Hepatocyte (in vitro differentiated cells): ENCODE measurements at regions not wholly inside any gene's neighbourhood (a gene's known extent, or its start where the extent isn't known, plus 50 kb on each side); places are given as distances from the start of the nearest gene placed in this dataset.

Source experiments
- DNase-seq: peaks from one replicate; pipeline ENCODE4 v3.0.0-alpha.2; 2016; ENCODE audit warnings: low spot score
- H2AFZ ChIP-seq: fragments of 200-600 bp; sonication (generic); 2 replicates; pipeline ENCODE4 v1.6.0; 2016; ENCODE audit warnings: antibody characterized with exemption, mild to moderate bottlenecking
- H3K27ac ChIP-seq: fragments of 200-600 bp; sonication (generic); 2 replicates; pipeline ENCODE4 v1.5.1; 2016; ENCODE audit warnings: mild to moderate bottlenecking
- H3K27me3 ChIP-seq: fragments of 200-600 bp; sonication (generic); 2 replicates; pipeline ENCODE4 v1.6.1; 2016
- H3K36me3 ChIP-seq: fragments of 200-600 bp; sonication (generic); replicated peaks from 2 replicates; pipeline ENCODE4 v1.5.1; 2016; ENCODE audit warnings: low read depth; ENCODE audit not compliant: insufficient read depth
- H3K4me1 ChIP-seq: fragments of 200-600 bp; sonication (generic); 2 replicates; pipeline ENCODE4 v1.5.1; 2016; ENCODE audit warnings: mild to moderate bottlenecking, moderate library complexity; ENCODE audit not compliant: insufficient read depth
- H3K4me2 ChIP-seq: fragments of 200-600 bp; sonication (generic); 2 replicates; pipeline ENCODE4 v1.6.0; 2016
- H3K4me3 ChIP-seq: fragments of 200-600 bp; sonication (generic); 2 replicates; pipeline ENCODE4 v1.5.1; 2016; ENCODE audit warnings: mild to moderate bottlenecking
- H3K79me2 ChIP-seq: fragments of 200-600 bp; sonication (generic); 2 replicates; pipeline ENCODE4 v1.6.0; 2017; ENCODE audit warnings: mild to moderate bottlenecking
- H3K9me2 ChIP-seq: fragments of 200-600 bp; sonication (generic); replicated peaks from 2 replicates; pipeline ENCODE4 v1.6.0; 2017; ENCODE audit warnings: mild to moderate bottlenecking; ENCODE audit not compliant: insufficient read depth
- H3K9me3 ChIP-seq: fragments of 200-600 bp; sonication (generic); 2 replicates; pipeline ENCODE4 v1.5.1; 2016; ENCODE audit warnings: low read depth, mild to moderate bottlenecking
- H4K20me1 ChIP-seq: fragments of 200-600 bp; sonication (generic); 2 replicates; pipeline ENCODE4 v1.6.0; 2016; ENCODE audit warnings: mild to moderate bottlenecking; ENCODE audit not compliant: insufficient read depth, poor library complexity, severe bottlenecking
- CTCF ChIP-seq: fragments of 200-600 bp; sonication (generic); IDR thresholded peaks from 2 replicates; pipeline ENCODE4 v1.5.1; 2016; ENCODE audit warnings: antibody characterized with exemption, mild to moderate bottlenecking; ENCODE audit not compliant: poor library complexity
- EZH2 ChIP-seq: fragments of 200-600 bp; sonication (generic); IDR thresholded peaks from 2 replicates; pipeline ENCODE4 v1.6.1; 2016; ENCODE audit warnings: antibody characterized with exemption, mild to moderate bottlenecking, borderline replicate concordance
- EZH2phosphoT487 ChIP-seq: fragments of 200-600 bp; sonication (generic); IDR thresholded peaks from one replicate; pipeline ENCODE4 v1.6.1; 2018; ENCODE audit warnings: antibody characterized with exemption, mild to moderate bottlenecking, low read depth, moderate library complexity; ENCODE audit not compliant: unreplicated experiment, severe bottlenecking
- WGBS: methylation state at CpG from one replicate; pipeline ENCODE4 v1.1.6; 2016; ENCODE audit warnings: low lambda C conversion rate; ENCODE audit errors: missing lambda C conversion rate; 5-methylcytosine and 5-hydroxymethylcytosine counted together

GRCh38 chr19:29372091-29372415 lies 153.7 kb upstream of the VSTM2B start:
- Histone ChIP-seq H2AFZ (no peak overlapping the region), H3K27me3 (peaks cover under 1% of the 10 kb centered on the region), H3K36me3 (no peaks in the 10 kb centered on the region), H3K4me2 (no peak overlapping the region), H3K4me3 (no peak overlapping the region), H3K9me3 (no peaks in the 10 kb centered on the region), H3K9me2 (no peaks in the 10 kb centered on the region), H3K79me2 (no peaks in the 10 kb centered on the region), H3K27ac (no peak overlapping the region), H3K4me1 (no peaks in the 10 kb centered on the region), H4K20me1 (no peaks in the 10 kb centered on the region)
- 71% methylated on average over 5 of the region's 5 CpGs for WGBS
- DNase-seq = no peak
- TF ChIP-seq EZH2phosphoT487 = no peak
- TF ChIP-seq CTCF = no peak
- TF ChIP-seq EZH2 = no peak

GRCh38 chr19:29372461-29372860 lies 153.3 kb upstream of the VSTM2B start:
- H3K27me3 ChIP-seq = no peaks in the 10 kb centered on the region
- H3K9me3 ChIP-seq = no peaks in the 10 kb centered on the region
- H4K20me1 ChIP-seq = no peaks in the 10 kb centered on the region
- no peak overlapping the region for H3K4me3 ChIP-seq
- no peaks in the 10 kb centered on the region for H3K4me1 ChIP-seq
- no peaks in the 10 kb centered on the region for H3K79me2 ChIP-seq
- no peaks in the 10 kb centered on the region for H3K9me2 ChIP-seq
- DNase-seq = peak; percentile 2
- no peak overlapping the region for H2AFZ ChIP-seq
- TF ChIP-seq EZH2phosphoT487 = no peak
- TF ChIP-seq EZH2 = no peak
- TF ChIP-seq CTCF = no peak
- no peaks in the 10 kb centered on the region for H3K36me3 ChIP-seq
- 58% methylated on average over 3 of the region's 3 CpGs for WGBS
- no peak overlapping the region for H3K27ac ChIP-seq
- H3K4me2 ChIP-seq = no peak overlapping the region

- Histone ChIP-seq H3K27ac (no peak overlapping the region), H3K4me3 (no peak overlapping the region), H3K27me3 (no peaks in the 10 kb centered on the region), H3K9me2 (no peaks in the 10 kb centered on the region), H4K20me1 (no peaks in the 10 kb centered on the region), H3K4me2 (no peak overlapping the region), H3K4me1 (no peaks in the 10 kb centered on the region), H3K9me3 (no peaks in the 10 kb centered on the region), H3K79me2 (no peaks in the 10 kb centered on the region), H3K36me3 (no peaks in the 10 kb centered on the region), H2AFZ (no peak overlapping the region)
- DNase-seq = peak; percentile 2
- no peak for TF ChIP-seq CTCF
- TF ChIP-seq EZH2phosphoT487 = no peak
- no peak for TF ChIP-seq EZH2
- WGBS = 77% methylated on average over 12 of the region's 12 CpGs
These were observed 152.6 kb upstream of the VSTM2B start for GRCh38 chr19:29372921-29373797.
